ENCODE measurements at regions not wholly inside any gene's neighbourhood (a gene's known extent, or its start where the extent isn't known, plus 50 kb on each side); places are given as distances from the start of the nearest gene placed in this dataset.

DNA sequence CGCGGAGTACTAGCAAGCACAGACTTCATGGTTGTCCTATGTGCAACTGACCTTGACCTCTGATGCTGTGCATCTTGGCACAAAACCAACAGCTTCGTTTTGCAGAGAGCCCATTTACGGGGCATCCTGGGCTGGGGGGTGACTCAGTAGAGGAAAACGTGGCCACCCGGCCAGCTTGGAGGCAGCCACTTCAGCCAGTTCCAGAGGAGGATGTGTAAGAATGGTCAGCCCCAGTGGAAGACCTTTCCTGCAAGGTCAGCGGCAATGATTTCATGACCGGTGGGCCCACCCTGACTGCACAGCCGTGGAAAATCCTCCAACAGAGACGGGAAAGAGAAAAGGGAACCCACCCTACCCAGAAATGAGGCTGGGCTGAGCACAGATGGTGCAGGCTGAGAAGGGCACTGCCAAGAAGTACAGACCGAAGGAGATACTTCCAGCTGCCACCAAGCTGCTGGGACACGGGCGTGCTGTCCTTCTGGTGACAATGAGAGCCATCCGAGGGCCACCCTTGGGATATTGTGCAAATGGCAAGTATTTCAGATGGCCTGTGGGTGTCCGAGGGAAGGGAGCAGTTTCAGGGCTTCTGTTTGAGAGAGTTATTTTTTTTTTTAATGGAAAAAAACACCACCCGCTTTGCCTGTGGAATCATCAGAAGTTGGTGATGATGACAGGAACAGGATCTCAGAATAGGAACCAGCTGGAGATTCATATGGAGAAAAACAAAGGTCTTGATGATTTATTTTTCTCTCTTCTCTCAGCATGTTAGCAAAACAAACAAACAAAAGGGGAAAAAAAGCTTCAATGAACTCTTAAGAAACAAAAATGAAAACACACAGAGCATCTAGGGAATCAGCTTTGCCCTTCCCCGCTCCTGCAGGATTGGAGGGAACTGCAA is 120.2 kb upstream of the RFLNA start:
- DNase-seq (ENCODE audit: low read depth in 1 of 2, low spot score in 1 of 2) (no peak), ATAC-seq (no peak), FAIRE-seq (no peak)
- CTCF ChIA-PET, result interaction anchor here (1.3 kb wide), 1 partner anchor 15 kb away, joined by 4 read pairs; no protein-coding TSS in a partner anchor
- no peak overlapping the region for H3K4me3 ChIP-seq
- H3K4me1 ChIP-seq, result no peaks in the 10 kb centered on the region
- no peak for TF ChIP-seq REST (IDR thresholded peaks at IDR 0.05)
- TF ChIP-seq MAFK (IDR thresholded peaks at IDR 0.05; ENCODE audit: partially characterized antibody), result no peak
- TF ChIP-seq HDAC2 (IDR thresholded peaks at IDR 0.05), result no peak
- no peak for TF ChIP-seq E2F6 (IDR thresholded peaks at IDR 0.05; ENCODE audit: borderline replicate concordance, low read depth)
- TF ChIP-seq RCOR1 (IDR thresholded peaks at IDR 0.05; ENCODE audit: low read depth, low read length), result no peak
- no peak for TF ChIP-seq EHF (CRISPR knock-in tag; IDR thresholded peaks at IDR 0.05)
- TF ChIP-seq ZFP36 (IDR thresholded peaks at IDR 0.05; ENCODE audit: borderline replicate concordance, partially characterized antibody), result no peak
- TF ChIP-seq FOXS1 (CRISPR knock-in tag; IDR thresholded peaks at IDR 0.05), result no peak
- TF ChIP-seq POLR2AphosphoS2 (conservative IDR thresholded peaks at IDR 0.05; ENCODE audit: low read length), result no peak
- no peak for TF ChIP-seq GATA3 (IDR thresholded peaks at IDR 0.05; ENCODE audit: borderline replicate concordance)
- TF ChIP-seq ESRRA (IDR thresholded peaks at IDR 0.05; ENCODE audit: borderline replicate concordance, low read length), result no peak
- no peak for TF ChIP-seq TP53 (CRISPR knock-in tag; IDR thresholded peaks at IDR 0.05)
- TF ChIP-seq KDM5A (IDR thresholded peaks at IDR 0.05), result no peak
- TF ChIP-seq, protein P1, sequence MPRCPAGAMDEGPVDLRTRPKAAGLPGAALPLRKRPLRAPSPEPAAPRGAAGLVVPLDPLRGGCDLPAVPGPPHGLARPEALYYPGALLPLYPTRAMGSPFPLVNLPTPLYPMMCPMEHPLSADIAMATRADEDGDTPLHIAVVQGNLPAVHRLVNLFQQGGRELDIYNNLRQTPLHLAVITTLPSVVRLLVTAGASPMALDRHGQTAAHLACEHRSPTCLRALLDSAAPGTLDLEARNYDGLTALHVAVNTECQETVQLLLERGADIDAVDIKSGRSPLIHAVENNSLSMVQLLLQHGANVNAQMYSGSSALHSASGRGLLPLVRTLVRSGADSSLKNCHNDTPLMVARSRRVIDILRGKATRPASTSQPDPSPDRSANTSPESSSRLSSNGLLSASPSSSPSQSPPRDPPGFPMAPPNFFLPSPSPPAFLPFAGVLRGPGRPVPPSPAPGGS (IDR thresholded peaks at IDR 0.05), result no peak
- no peak for TF ChIP-seq HMGXB4 (CRISPR knock-in tag; IDR thresholded peaks at IDR 0.05; ENCODE audit: borderline replicate concordance)
- TF ChIP-seq CBX8 (IDR thresholded peaks at IDR 0.05), result no peak
- no peak for TF ChIP-seq CEBPB (IDR thresholded peaks at IDR 0.05)
- TF ChIP-seq HOXA7 (CRISPR knock-in tag; IDR thresholded peaks at IDR 0.05), result no peak
- H3K27ac ChIP-seq, result no peak overlapping the region
- 62% methylated on average over 15 of the region's 17 CpGs for WGBS (ENCODE audit: missing lambda C conversion rate)
- no peak overlapping the region for H3K4me2 ChIP-seq
- H3K9me3 ChIP-seq, result no peaks in the 10 kb centered on the region
- POLR2A ChIA-PET, result no interaction called here

- no peak for DNase-seq (ENCODE audit: low read depth in 1 of 2, low spot score in 1 of 2)
- ChIA-PET POLR2A (no interaction called here), CTCF (interaction anchor here (0.7 to 1.6 kb wide), 3 partner anchors 16 to 79 kb away, joined by 3 to 4 read pairs (median 3); no protein-coding TSS in a partner anchor)
- Histone ChIP-seq H3K4me2 (no peak overlapping the region), H3K27ac (no peak overlapping the region), H3K9me3 (no peaks in the 10 kb centered on the region), H3K4me3 (no peak overlapping the region), H3K4me1 (no peaks in the 10 kb centered on the region)
- TF ChIP-seq, protein P2, sequence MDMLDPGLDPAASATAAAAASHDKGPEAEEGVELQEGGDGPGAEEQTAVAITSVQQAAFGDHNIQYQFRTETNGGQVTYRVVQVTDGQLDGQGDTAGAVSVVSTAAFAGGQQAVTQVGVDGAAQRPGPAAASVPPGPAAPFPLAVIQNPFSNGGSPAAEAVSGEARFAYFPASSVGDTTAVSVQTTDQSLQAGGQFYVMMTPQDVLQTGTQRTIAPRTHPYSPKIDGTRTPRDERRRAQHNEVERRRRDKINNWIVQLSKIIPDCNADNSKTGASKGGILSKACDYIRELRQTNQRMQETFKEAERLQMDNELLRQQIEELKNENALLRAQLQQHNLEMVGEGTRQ (IDR thresholded peaks at IDR 0.05), result no peak
- TF ChIP-seq ESRRA (IDR thresholded peaks at IDR 0.05; ENCODE audit: borderline replicate concordance, low read length), result no peak
- no peak for FAIRE-seq
- no peak for ATAC-seq
- WGBS (ENCODE audit: missing lambda C conversion rate), result 57% methylated on average over 9 of the region's 9 CpGs
Observed at GRCh38 chr12:124175704-124176103, 119.2 kb upstream of the RFLNA start.
